Suppressor macrophage treated with lipopolysaccharide for 4 hours (primary cell): ENCODE measurements at regions not wholly inside any gene's neighbourhood (a gene's known extent, or its start where the extent isn't known, plus 50 kb on each side); places are given as distances from the start of the nearest gene placed in this dataset.
A peak's percentile ranks its signal among the peaks of the same experiment; 100 is the strongest.
"Not testable (repeated sequence)": the region's sequence is repeated elsewhere in the genome, so short reads cannot be mapped to it uniquely, and the experiment has no call there.

Experiments used
- DNase-seq: peaks from one replicate; pipeline ENCODE4 v3.0.0-alpha.2; 2020

- peak; percentile 44 for DNase-seq
Observed at GRCh38 chr13:75968103-75968838, 332.1 kb downstream of the LMO7 start.

- no peak for DNase-seq
Observed at GRCh38 chr13:75963302-75963701, 327.2 kb downstream of the LMO7 start.

GRCh38 chr13:75961911-75962310, 325.8 kb downstream of the LMO7 start:
- no peak for DNase-seq

GRCh38 chr13:75960538-75960994, 324.4 kb downstream of the LMO7 start:
- DNase-seq: no peak

GRCh38 chr13:75959861-75960481, 323.8 kb downstream of the LMO7 start:
- no peak for DNase-seq

GRCh38 chr13:75953589-75953988, 317.5 kb downstream of the LMO7 start:
- DNase-seq: not testable (repeated sequence)

- DNase-seq: no peak
Observed at GRCh38 chr13:75947448-75947847, 311.3 kb downstream of the LMO7 start.

- DNase-seq: no peak
Observed at GRCh38 chr13:75946536-75947284, 310.6 kb downstream of the LMO7 start.

GRCh38 chr13:75945841-75946482, 309.8 kb downstream of the LMO7 start:
- DNase-seq: no peak

- DNase-seq: no peak
Observed at GRCh38 chr13:75938811-75939560, 302.9 kb downstream of the LMO7 start.

- DNase-seq: no peak
Observed at GRCh38 chr13:75936791-75937190, 300.7 kb downstream of the LMO7 start.

- DNase-seq: no peak
Observed at GRCh38 chr13:75935805-75936204, 299.7 kb downstream of the LMO7 start.

- no peak for DNase-seq
Observed at GRCh38 chr13:75934889-75935288, 298.8 kb downstream of the LMO7 start.

GRCh38 chr13:75932636-75933035, 296.5 kb downstream of the LMO7 start:
- no peak for DNase-seq

- no peak for DNase-seq
Observed at GRCh38 chr13:75931116-75931515, 295.0 kb downstream of the LMO7 start.

- DNase-seq: no peak
Observed at GRCh38 chr13:75929076-75929475, 292.9 kb downstream of the LMO7 start.

- no peak for DNase-seq
Observed at GRCh38 chr13:75927183-75927669, 291.1 kb downstream of the LMO7 start.

GRCh38 chr13:75920536-75920935, 284.4 kb downstream of the LMO7 start:
- DNase-seq: no peak

GRCh38 chr13:75919660-75920199, 283.6 kb downstream of the LMO7 start:
- DNase-seq: no peak

- DNase-seq: no peak
Observed at GRCh38 chr13:75915066-75915465, 278.9 kb downstream of the LMO7 start.

GRCh38 chr13:75913925-75914324, 277.8 kb downstream of the LMO7 start:
- no peak for DNase-seq

GRCh38 chr13:75910591-75910990, 274.5 kb downstream of the LMO7 start:
- DNase-seq: no peak
